ENCODE measurements at regions not wholly inside any gene's neighbourhood (a gene's known extent, or its start where the extent isn't known, plus 50 kb on each side); places are given as distances from the start of the nearest gene placed in this dataset.

- Mint-ChIP-seq H3K4me3 (no peak overlapping the region), H3K27me3 (peaks cover 9% of the 10 kb centered on the region), H3K36me3 (ENCODE audit: low read depth) (no peaks in the 10 kb centered on the region), H3K27ac (no peak overlapping the region), H3K4me1 (no peaks in the 10 kb centered on the region), H3K9me3 (no peaks in the 10 kb centered on the region)
- POLR2A ChIA-PET = no interaction called here
- DNase-seq = no peak
- CTCF ChIA-PET = no interaction called here
- no peak for TF ChIP-seq CTCF (IDR thresholded peaks at IDR 0.05)
- ATAC-seq (ENCODE audit: low read depth) = no peak
- intact Hi-C loops (cut with micrococcal nuclease) = no loop called here
Observed at GRCh38 chr16:54443839-54444238, 157.3 kb upstream of the IRX3 start.

- no peak for TF ChIP-seq CTCF (IDR thresholded peaks at IDR 0.05)
- H3K27ac Mint-ChIP-seq = no peak overlapping the region
- DNase-seq (no peak), ATAC-seq (ENCODE audit: low read depth) (no peak)
- POLR2A ChIA-PET = no interaction called here
- no peaks in the 10 kb centered on the region for H3K9me3 Mint-ChIP-seq
- no peaks in the 10 kb centered on the region for H3K4me1 Mint-ChIP-seq
- H3K27me3 Mint-ChIP-seq = peaks cover 9% of the 10 kb centered on the region
- intact Hi-C loops (cut with micrococcal nuclease) = no loop called here
- CTCF ChIA-PET = no interaction called here
- H3K36me3 Mint-ChIP-seq (ENCODE audit: low read depth) = no peaks in the 10 kb centered on the region
- H3K4me3 Mint-ChIP-seq = no peak overlapping the region
Observed at GRCh38 chr16:54443352-54443751, 156.8 kb upstream of the IRX3 start.

GRCh38 chr16:54442864-54443263 lies 156.3 kb upstream of the IRX3 start:
- intact Hi-C loops (cut with micrococcal nuclease) = no loop called here
- ATAC-seq (ENCODE audit: low read depth) (no peak), DNase-seq (no peak)
- no peaks in the 10 kb centered on the region for H3K9me3 Mint-ChIP-seq
- TF ChIP-seq CTCF (IDR thresholded peaks at IDR 0.05) = no peak
- CTCF ChIA-PET = no interaction called here
- H3K4me3 Mint-ChIP-seq = no peak overlapping the region
- H3K27ac Mint-ChIP-seq = no peak overlapping the region
- POLR2A ChIA-PET = no interaction called here
- no peaks in the 10 kb centered on the region for H3K4me1 Mint-ChIP-seq
- no peaks in the 10 kb centered on the region for H3K36me3 Mint-ChIP-seq (ENCODE audit: low read depth)
- H3K27me3 Mint-ChIP-seq = peaks cover 6% of the 10 kb centered on the region

- CTCF ChIA-PET = no interaction called here
Observed at GRCh38 chr16:54438469-54438868, 151.9 kb upstream of the IRX3 start.

GRCh38 chr16:54437921-54438320 lies 151.3 kb upstream of the IRX3 start:
- no peak overlapping the region for H3K27ac Mint-ChIP-seq
- ChIA-PET CTCF (no interaction called here), POLR2A (no interaction called here)
- no peak for TF ChIP-seq CTCF (IDR thresholded peaks at IDR 0.05)
- H3K9me3 Mint-ChIP-seq = no peaks in the 10 kb centered on the region
- H3K4me1 Mint-ChIP-seq = no peaks in the 10 kb centered on the region
- intact Hi-C loops (cut with micrococcal nuclease) = no loop called here
- H3K4me3 Mint-ChIP-seq = no peak overlapping the region
- peaks cover 6% of the 10 kb centered on the region for H3K27me3 Mint-ChIP-seq
- DNase-seq (no peak), ATAC-seq (ENCODE audit: low read depth) (no peak)
- no peaks in the 10 kb centered on the region for H3K36me3 Mint-ChIP-seq (ENCODE audit: low read depth)

More at GRCh38 chr16:54438469-54438868, 151.9 kb upstream of the IRX3 start:
- no peaks in the 10 kb centered on the region for H3K9me3 Mint-ChIP-seq
- ATAC-seq (ENCODE audit: low read depth) (no peak), DNase-seq (no peak)
- H3K36me3 Mint-ChIP-seq (ENCODE audit: low read depth) = no peaks in the 10 kb centered on the region
- TF ChIP-seq CTCF (IDR thresholded peaks at IDR 0.05) = no peak
- H3K4me1 Mint-ChIP-seq = no peaks in the 10 kb centered on the region
- peaks cover 3% of the 10 kb centered on the region for H3K27me3 Mint-ChIP-seq
- H3K4me3 Mint-ChIP-seq = no peak overlapping the region
- intact Hi-C loops (cut with micrococcal nuclease) = no loop called here
- H3K27ac Mint-ChIP-seq = no peak overlapping the region
- POLR2A ChIA-PET = no interaction called here

Measured in activated B cell treated with CpG ODN at 0.5 μM for 24 hours (primary cell).